Islet of Langerhans (tissue), 1 donor: ENCODE measurements at regions not wholly inside any gene's neighbourhood (a gene's known extent, or its start where the extent isn't known, plus 50 kb on each side); places are given as distances from the start of the nearest gene placed in this dataset.
A peak's percentile ranks its signal among the peaks of the same experiment; 100 is the strongest.
"Not testable (repeated sequence)": the region's sequence is repeated elsewhere in the genome, so short reads cannot be mapped to it uniquely, and the experiment has no call there.

Experiments used
- FAIRE-seq: peaks from one replicate; lab custom pipeline; 2011; peaks lifted over from hg19 to GRCh38; lab: Jason Lieb, UNC

- FAIRE-seq = no peak
Measured at GRCh38 chr5:36739751-36740221, 133.4 kb downstream of the SLC1A3 start.

DNA sequence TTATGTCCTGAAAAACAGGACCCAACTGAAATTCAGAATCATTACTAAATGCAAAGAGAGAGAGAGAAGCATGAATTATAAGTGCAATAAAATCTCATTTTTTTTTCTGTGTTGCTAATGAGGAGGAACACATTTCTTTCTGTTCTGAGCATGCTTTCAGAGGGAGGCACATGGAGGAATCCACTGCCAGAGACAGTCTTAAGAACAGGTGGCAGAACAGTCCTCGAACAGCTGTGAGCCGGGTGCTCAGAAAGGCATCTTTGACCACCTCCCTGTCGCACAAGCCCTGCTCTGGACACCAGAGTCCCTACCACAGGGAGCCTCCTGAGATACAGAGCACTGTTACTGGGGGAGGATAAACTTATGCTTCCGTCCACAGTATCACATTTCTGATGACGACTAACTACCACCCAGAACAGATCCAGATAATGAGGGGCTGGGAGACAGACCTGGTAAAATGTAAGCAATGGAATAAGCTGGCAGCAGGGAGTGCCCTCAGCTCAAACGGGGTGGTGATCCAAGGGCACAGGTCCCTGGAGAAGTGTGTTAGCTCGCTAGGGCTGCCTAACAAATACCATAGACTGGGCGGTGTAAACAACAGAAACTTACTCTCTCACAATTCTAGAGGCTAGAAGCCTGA lies 134.0 kb downstream of the SLC1A3 start:
- no peak for FAIRE-seq

DNA sequence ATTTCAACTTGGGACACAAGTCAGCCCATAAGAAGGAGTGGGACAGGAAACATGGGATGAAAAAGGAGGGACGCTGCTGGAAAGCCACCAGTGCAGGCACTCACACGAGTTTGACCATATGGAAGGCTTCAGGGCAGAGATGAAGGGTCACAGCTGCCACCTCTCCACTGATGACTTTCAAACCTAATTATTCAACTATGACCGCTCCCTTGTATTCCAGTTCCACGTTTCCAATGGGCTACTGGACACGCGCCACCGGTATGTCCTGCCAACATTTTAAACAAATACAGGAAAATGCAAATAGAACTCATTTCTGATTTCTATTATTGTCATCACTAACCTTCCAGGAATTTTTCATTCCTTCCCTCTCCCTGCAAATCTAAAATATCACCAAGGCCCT lies 134.7 kb downstream of the SLC1A3 start:
- no peak for FAIRE-seq

DNA sequence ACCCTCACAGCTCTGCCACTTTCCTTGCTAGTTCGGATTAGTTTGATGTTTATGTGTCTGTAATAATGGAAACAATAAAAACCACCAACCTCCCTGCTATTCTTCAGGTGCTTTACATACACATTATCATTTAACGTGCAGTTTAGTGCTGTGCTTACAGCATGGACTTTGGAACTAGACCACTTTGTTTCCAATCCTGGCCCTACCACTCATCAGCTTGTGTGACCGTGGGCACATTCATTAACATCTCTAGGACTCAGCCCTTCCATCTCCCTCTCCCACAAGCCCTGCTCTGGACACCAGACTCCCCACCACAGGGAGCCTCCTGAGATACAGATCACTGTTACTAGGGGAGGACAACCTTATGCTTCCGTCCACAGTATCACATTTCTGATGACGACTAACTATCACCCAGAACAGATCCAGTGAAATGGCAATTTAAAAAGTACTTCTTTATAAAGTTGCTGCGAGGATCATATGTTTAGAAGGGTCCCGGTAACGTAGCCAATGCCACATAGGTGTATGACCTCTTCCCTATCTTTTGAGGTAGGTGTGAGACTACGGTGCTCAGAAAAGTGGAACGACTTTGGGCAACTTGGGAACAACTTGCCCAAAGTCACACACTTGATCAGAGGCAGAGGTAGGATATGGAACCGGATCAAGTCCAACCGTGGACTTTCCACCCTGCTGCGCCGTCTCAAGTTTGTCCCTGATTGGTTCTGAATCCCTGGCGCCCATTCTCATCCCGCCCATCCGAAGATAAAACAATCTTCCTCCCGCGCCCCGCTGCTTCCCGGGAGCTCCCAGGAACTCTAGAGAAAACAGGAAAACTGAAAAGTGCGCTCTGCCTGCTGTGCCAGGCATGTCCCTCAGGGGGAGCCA lies 132.4 kb upstream of the NIPBL start:
- no peak for FAIRE-seq

DNA sequence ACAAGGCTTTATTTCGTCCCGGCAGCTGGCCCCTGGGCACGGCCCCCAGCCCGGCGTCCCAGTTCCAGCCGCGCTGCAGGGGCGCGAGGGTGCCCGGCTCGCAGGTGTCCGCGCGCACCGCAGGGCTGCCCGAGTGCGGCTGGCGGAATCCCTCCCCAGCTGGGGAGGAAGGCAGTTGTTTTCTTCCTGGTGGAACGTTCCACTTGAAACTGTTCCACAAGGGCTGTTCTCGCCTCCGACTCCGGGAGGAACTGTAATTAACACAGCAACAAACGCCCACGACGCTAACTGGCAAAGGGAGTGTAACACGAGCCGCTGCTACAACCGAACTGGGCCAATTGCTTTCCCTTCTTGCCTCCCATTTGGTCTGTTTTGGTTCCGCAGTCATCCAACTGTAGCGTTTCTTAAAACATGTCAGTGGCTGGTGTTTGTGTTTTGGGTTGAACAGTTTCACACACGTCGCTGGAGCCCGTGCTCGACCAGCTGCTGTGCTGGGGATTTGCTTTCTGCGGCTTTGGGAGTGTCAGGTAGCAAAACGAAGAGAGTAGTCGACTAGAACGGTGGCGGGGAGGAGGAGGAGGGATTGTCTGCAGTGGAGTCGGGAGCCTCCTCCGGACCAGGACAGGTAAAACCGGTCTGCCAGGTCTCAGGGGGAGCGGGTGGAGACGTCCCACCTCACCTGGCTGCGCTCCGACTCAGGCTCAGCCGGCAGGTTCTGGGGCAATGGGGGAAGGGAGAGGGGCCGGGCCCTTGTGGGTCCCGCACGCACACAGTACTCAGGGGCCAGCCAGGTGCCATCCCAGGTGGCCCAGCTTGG lies 131.6 kb upstream of the NIPBL start:
- no peak for FAIRE-seq

DNA sequence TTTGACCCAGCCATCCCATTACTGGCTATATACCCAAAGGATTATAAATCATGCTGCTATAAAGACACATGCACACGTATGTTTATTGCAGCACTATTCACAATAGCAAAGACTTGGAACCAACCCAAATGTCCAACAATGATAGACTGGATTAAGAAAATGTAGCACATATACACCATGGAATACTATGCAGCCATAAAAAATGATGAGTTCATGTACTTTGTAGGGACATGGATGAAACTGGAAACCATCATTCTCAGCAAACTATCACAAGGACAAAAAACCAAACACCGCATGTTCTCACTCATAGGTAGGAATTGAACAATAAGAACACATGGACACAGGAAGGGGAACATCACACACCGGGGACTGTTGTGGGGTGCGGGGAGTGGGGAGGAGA lies 128.8 kb upstream of the NIPBL start:
- not testable (repeated sequence) for FAIRE-seq

DNA sequence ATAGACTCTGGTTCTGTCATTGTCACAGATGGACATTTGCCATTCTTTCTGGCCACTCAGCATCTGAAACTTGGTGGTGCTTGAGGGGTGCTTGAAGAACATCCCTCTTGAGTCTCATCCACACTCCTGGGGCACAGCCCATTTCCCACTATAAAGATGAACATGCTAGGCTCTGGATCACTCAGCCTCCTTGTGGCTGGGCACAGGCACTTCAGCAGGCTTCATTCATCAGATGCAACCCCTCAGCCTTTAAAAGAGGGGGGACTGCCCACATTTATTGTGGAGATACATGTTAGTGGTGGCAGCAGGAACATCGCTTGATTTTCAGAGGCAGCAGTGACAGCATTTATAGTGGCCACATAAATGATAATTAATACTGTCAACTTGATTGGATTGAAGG lies 124.7 kb upstream of the NIPBL start:
- FAIRE-seq = no peak

DNA sequence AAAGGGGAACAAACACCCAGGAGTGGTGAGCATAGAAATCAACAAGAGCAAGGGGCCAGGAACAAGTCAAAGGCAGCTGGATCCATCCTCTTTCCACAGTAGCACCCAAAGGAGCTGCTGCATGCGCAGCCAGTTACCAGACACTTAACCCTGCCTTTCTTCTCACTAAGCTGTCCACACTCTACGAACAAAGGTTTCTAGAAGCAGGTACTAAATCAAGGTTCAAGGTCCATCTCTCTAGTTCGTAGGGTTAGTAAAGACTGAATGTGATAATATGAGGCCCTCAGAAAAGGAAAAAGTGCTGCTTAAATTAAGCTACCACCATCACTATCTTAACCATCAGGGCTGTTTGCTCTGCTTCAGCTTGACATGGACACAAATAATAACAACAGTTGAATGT lies 121.2 kb upstream of the NIPBL start:
- FAIRE-seq = no peak

DNA sequence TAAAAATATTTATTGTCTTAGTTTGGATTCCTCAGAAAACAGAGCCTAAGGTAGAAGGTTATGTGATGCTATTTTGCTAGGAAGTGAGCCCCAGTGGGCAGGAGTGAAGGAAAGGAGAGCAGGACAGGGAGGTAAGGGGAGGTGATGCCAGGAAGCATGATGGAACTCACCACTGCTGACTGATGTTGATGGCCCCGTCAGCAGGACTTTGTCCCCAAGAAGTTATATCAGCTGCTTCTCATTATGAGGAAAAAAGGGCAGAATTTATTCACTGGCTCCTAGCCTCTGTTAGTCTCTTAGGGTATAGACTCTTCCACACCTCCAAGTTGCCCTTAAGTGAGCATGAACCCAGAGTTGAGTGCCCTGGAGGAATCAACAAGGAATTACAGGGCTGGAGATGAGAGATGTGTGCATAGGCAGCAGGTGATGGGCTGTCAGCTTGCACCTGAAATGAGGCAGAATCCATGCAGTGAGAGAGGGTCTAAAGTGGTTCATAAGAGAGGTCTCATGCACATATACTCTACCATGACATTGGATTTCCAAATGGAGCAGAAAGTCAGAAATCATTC lies 120.6 kb upstream of the NIPBL start:
- FAIRE-seq = no peak

GRCh38 chr5:36756848-36757247 lies 119.7 kb upstream of the NIPBL start:
- no peak for FAIRE-seq

DNA sequence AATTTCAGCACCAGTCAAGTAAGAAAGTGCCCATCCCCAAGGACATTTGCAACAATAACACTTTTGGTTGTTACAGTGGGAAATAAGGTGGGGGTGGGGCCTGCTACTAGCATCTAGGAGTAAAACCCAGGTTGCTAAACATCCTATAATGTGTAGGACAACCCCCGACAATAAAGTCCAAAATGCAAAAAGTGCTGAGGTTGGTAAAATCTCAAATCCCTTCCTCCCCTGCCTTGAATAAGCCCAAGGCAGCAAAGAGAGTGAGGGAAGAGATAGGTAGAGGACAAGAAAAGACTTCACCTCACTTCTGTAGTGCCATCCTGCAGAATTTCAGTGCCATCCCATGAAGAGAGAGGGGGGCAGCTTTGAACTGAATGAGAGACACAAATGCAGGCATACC lies 117.5 kb upstream of the NIPBL start:
- no peak for FAIRE-seq

GRCh38 chr5:36763454-36763853 lies 113.1 kb upstream of the NIPBL start:
- no peak for FAIRE-seq

- no peak for FAIRE-seq
Measured at GRCh38 chr5:36765876-36766275, 110.7 kb upstream of the NIPBL start.

DNA sequence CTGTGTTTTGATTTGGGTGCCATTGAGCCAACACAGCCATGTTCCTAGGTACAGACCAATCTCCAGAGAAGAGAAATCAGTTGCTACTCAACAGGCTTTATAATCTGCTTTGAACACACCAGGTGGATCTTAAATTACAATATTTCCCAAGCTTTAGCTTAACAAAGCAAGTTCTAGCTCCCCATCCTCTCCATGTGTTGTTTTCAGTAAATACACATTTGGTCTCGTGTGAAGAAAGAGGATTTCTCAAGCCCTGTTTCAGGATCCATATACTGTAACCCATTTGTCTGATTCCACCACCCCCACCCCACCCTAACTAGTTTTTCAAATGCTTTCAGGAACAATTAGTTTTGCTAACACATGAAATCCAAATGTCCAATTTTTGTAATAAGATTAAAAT lies 109.6 kb upstream of the NIPBL start:
- no peak for FAIRE-seq

DNA sequence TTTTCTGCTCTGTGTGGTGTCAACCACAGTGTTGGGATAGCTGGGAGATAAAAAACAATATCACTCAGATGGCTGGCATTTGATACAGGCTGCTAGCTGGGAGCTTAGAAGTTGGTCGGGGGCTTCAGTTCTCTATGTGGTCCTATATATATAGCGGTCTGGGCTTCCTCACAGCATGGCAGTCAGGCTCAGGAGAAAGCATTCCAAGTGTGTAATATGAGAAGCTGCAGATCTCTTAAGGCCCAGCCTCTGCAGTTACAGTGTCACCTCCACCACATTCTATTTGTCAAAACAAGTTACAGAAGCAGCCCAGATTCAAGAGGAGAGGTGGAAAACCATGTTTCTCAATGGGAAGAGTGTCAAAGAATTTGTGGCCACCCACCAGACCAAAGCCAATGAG lies 108.1 kb upstream of the NIPBL start:
- FAIRE-seq = no peak

DNA sequence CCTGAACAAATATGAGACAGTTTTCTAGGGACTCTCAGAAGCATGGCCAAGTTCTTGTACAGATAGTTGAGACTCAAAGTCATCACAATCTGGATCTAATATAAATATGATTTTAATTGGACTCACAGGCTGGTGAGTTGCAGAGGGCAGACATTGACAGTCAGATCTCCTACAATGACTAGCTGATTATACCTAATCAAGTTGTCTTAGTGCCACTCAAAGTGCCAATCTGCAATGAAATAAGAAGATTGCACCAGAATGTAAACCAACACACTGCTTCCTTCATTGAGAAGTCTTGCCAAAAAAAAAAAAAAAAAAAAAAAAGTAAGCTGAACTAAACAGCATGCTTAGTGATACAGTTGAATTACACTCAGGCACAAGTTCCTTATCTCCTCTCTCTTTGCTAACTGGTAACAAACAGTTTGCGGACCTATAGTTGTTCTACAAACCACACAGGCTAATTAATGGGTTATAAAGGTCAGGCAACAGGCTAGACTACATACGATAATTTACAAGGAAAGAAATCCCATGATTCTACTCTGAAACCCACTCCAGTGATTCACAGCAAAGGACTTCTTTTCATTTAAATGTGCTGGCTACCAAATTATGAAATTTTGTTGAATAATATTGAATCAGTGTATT lies 107.3 kb upstream of the NIPBL start:
- FAIRE-seq = no peak

DNA sequence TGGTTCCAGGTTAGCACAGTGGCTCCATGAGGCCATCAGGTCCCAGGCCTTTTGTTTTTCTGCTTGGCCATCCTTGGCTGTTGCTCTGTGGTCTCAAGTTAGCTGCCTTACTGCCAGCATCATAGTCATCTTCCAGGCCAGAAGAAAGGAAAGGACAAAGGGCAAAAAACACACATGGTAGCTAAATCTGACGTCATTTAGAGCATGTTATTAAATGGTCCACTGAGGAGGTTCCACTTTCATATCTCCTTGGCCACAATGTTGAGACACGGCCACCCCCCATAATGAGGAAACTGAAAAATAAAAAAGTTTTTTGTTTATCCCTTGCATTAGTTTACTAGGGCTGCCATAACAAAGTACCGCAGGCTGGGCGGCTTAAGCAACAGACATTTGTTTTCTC lies 106.4 kb upstream of the NIPBL start:
- no peak for FAIRE-seq

- FAIRE-seq = no peak
Measured at GRCh38 chr5:36772276-36773140, 104.1 kb upstream of the NIPBL start.

DNA sequence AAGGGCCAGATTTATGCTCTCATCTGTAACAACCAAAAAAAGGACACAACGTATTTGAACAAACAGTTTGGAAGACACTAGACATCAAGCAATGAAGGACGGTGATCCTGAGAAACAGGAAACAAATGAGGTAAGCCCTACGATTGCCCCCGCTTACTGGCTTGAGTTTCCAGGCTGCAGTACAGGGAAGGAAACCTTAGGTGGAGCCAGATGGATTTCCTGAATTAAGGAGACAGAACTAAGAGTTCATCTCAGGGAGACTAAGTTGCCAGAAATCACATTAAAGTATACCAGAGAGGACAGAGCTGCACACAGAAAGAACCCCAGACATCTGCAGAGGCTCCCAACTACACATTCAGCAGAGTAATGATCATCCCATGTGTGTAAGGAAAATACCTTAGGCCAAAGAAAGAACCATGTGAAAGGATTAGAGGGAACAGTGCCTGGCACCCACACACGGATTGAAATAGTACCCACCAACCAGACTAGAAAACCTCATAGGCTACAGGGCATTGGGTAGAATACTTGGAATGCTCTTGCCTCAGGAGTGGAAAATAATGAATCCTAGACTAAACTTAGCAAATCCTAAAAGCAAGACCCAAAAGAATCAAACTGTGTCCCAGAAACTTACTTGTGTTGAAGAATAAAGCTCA lies 99.3 kb upstream of the NIPBL start:
- peak; percentile 49 for FAIRE-seq

DNA sequence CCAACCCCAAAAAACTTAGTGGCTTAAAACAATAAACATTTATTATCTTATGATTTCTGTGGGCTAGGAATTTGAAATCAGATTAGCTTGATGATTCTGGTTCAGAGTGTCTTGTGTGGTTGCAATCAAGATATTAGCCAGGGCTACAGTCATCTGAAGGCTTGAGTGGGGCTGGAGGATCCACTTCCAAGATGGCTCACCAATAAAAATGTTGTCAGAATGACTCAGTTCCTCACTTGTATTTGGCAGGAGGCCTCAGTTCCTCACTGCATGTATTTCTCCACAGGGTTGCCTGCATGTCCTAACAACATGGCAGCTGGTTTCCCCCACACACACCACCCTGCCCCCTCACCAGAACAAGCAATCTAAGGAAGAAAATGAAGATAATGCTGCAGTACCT lies 98.2 kb upstream of the NIPBL start:
- FAIRE-seq = no peak

- not testable (repeated sequence) for FAIRE-seq
Measured at GRCh38 chr5:36782612-36783011, 94.0 kb upstream of the NIPBL start.
